SK-N-SH (cell line): ENCODE measurements at regions not wholly inside any gene's neighbourhood (a gene's known extent, or its start where the extent isn't known, plus 50 kb on each side); places are given as distances from the start of the nearest gene placed in this dataset.

Experiments
- CTCF ChIA-PET: fragments of 300-600, 350-600 bp; formaldehyde crosslinking; extraction: SDS; loops from one replicate; lab custom pipeline; 2021; lab: Yijun Ruan, JAX
- POLR2A ChIA-PET: fragments of 350-600 bp; sonication (Branson Sonifier 250); formaldehyde crosslinking; extraction: SDS; loops from one replicate; lab custom pipeline; 2020; ENCODE audit warnings: antibody characterized with exemption, inconsistent platforms; lab: Yijun Ruan, JAX
- DNase-seq: peaks from one replicate; pipeline ENCODE4 v3.0.0; 2012
- H2AFZ ChIP-seq: fragments of 200-600 bp; sonication (generic); 2 replicates; pipeline ENCODE4 v1.8.1; 2016; ENCODE audit warnings: antibody characterized with exemption, mild to moderate bottlenecking, low read depth
- H3F3A ChIP-seq: fragments of 200-600 bp; sonication (generic); replicated peaks from 2 replicates; pipeline ENCODE3; 2016; ENCODE audit warnings: antibody characterized with exemption, mild to moderate bottlenecking; ENCODE audit not compliant: insufficient read depth
- H3K27ac ChIP-seq, 2 experiments: fragments of 200-500 bp in 1 of 2; fragments of 200-600 bp in 1 of 2; sonication (Bioruptor generic) in 1 of 2; sonication (generic), shearing (Covaris generic) in 1 of 2; 2 replicates each; pipeline versions ENCODE4 v1.5.1 to v1.6.1; 2014 to 2016; ENCODE audit warnings: low read depth in 2 of 2, inconsistent platforms in 1 of 2, low read length in 1 of 2, mild to moderate bottlenecking in 1 of 2, mixed read lengths in 1 of 2
- H3K27me3 ChIP-seq: fragments of 200-600 bp; sonication (generic), shearing (Covaris generic); 2 replicates; pipeline ENCODE4 v1.6.1; 2016; ENCODE audit warnings: mixed run types; ENCODE audit not compliant: insufficient read depth
- H3K36me3 ChIP-seq, 2 experiments: fragments of 200-500 bp in 1 of 2; fragments of 200-600 bp in 1 of 2; sonication (Bioruptor generic) in 1 of 2; sonication (generic) in 1 of 2; replicated peaks in 1 of 2; 2 replicates each; pipeline versions ENCODE3 to v1.5.1; 2014 to 2016; ENCODE audit warnings: low read length in 1 of 2, mild to moderate bottlenecking in 1 of 2; ENCODE audit not compliant: insufficient read depth in 2 of 2, control insufficient read depth in 1 of 2
- H3K4me1 ChIP-seq, 2 experiments: fragments of 200-500 bp in 1 of 2; fragments of 200-600 bp in 1 of 2; sonication (Bioruptor generic) in 1 of 2; sonication (generic), shearing (Covaris generic) in 1 of 2; 2 replicates each; pipeline versions ENCODE4 v1.5.1 to v1.6.1; 2014 to 2016; ENCODE audit warnings: low read depth in 1 of 2, low read length in 1 of 2, mixed run types in 1 of 2; ENCODE audit not compliant: insufficient read depth in 2 of 2, control insufficient read depth in 1 of 2
- H3K4me2 ChIP-seq: fragments of 200-600 bp; sonication (generic), shearing (Covaris generic); 2 replicates; pipeline ENCODE4 v1.6.1; 2017; ENCODE audit warnings: mixed run types
- H3K4me3 ChIP-seq, 2 experiments: fragments of 200-500 bp in 1 of 2; fragments of 200-600 bp in 1 of 2; sonication (Bioruptor generic) in 1 of 2; sonication (generic), shearing (Covaris generic) in 1 of 2; 2 replicates each; pipeline versions ENCODE4 v1.5.1 to v1.8.1; 2014 to 2016; ENCODE audit warnings: low read depth in 2 of 2, inconsistent platforms in 1 of 2, low read length in 1 of 2, mild to moderate bottlenecking in 1 of 2, mixed read lengths in 1 of 2, moderate library complexity in 1 of 2
- H3K79me2 ChIP-seq: fragments of 200-600 bp; sonication (generic); 2 replicates; pipeline ENCODE4 v1.8.1; 2017; ENCODE audit warnings: mild to moderate bottlenecking; ENCODE audit not compliant: insufficient read depth
- H3K9ac ChIP-seq: fragments of 200-600 bp; sonication (generic); 2 replicates; pipeline ENCODE4 v1.6.1; 2017; ENCODE audit warnings: mixed run types
- H3K9me2 ChIP-seq: fragments of 200-600 bp; sonication (generic); 2 replicates; pipeline ENCODE4 v1.6.1; 2017; ENCODE audit warnings: mixed run types
- H3K9me3 ChIP-seq: fragments of 200-600 bp; sonication (generic); 2 replicates; pipeline ENCODE4 v1.6.1; 2017; ENCODE audit warnings: mixed run types, mild to moderate bottlenecking, moderate library complexity
- H4K20me1 ChIP-seq: fragments of 200-600 bp; sonication (generic); 2 replicates; pipeline ENCODE4 v1.6.1; 2017; ENCODE audit warnings: mild to moderate bottlenecking, mixed run types; ENCODE audit not compliant: insufficient read depth
- EP300 ChIP-seq, 2 experiments: IDR thresholded peaks; 2 replicates each; pipeline versions ENCODE4 v1.4.0 to v1.6.1; 2012; ENCODE audit warnings: borderline replicate concordance in 1 of 2, low read depth in 1 of 2, low read length in 1 of 2
- FOSL2 ChIP-seq: IDR thresholded peaks from 2 replicates; pipeline ENCODE4 v1.4.0; 2012; ENCODE audit warnings: low read depth, mild to moderate bottlenecking, moderate library complexity, borderline replicate concordance
- FOXJ3 ChIP-seq: sonication (generic); formaldehyde crosslinking; IDR thresholded peaks from 2 replicates; pipeline ENCODE4 v1.5.1; 2020; ENCODE audit warnings: mild to moderate bottlenecking, missing genetic modification reagents
- GABPA ChIP-seq: IDR thresholded peaks from 2 replicates; pipeline ENCODE4 v1.4.0; 2012; ENCODE audit warnings: low read depth, mild to moderate bottlenecking
- IRF3 ChIP-seq: fragments of 150-350 bp; IDR thresholded peaks from 2 replicates; pipeline ENCODE4 v1.6.1; 2016; ENCODE audit warnings: mild to moderate bottlenecking, low read depth, low read length
- JUND ChIP-seq: IDR thresholded peaks from 2 replicates; pipeline ENCODE4 v1.4.0; 2012
- MEF2A ChIP-seq: IDR thresholded peaks from 2 replicates; pipeline ENCODE4 v1.4.0; 2012; ENCODE audit warnings: low read depth, borderline replicate concordance
- MXI1 ChIP-seq: IDR thresholded peaks from 2 replicates; pipeline ENCODE4 v1.6.1; 2012; ENCODE audit warnings: mild to moderate bottlenecking, low read depth, low read length, improper control_type of control experiment
- RFX5 ChIP-seq: IDR thresholded peaks from 2 replicates; pipeline ENCODE4 v1.6.1; 2012; ENCODE audit warnings: mild to moderate bottlenecking, improper control_type of control experiment, low read length
- RXRA ChIP-seq: IDR thresholded peaks from 2 replicates; pipeline ENCODE4 v1.4.0; 2012; ENCODE audit warnings: low read depth, mild to moderate bottlenecking, borderline replicate concordance
- TAF1 ChIP-seq: IDR thresholded peaks from 2 replicates; pipeline ENCODE4 v1.6.1; 2012; ENCODE audit warnings: low read depth, mild to moderate bottlenecking, low read length, moderate library complexity, borderline replicate concordance
- TCF12 ChIP-seq: IDR thresholded peaks from 2 replicates; pipeline ENCODE4 v1.4.0; 2012
- USF1 ChIP-seq: IDR thresholded peaks from 2 replicates; pipeline ENCODE4 v1.4.0; 2012; ENCODE audit warnings: low read depth, borderline replicate concordance
- USF2 ChIP-seq: fragments of 150-350 bp; IDR thresholded peaks from 2 replicates; pipeline ENCODE4 v1.6.1; 2017; ENCODE audit warnings: antibody characterized with exemption, low read length, low read depth, borderline replicate concordance
- WGBS: methylation state at CpG from one replicate; pipeline ENCODE4 v1.1.6; 2017; ENCODE audit warnings: low lambda C conversion rate; 5-methylcytosine and 5-hydroxymethylcytosine counted together
- TF ChIP-seq, protein P1 (sequence below): fragments of 200-600 bp; sonication (generic); IDR thresholded peaks from 2 replicates; pipeline ENCODE4 v1.6.1; 2017; ENCODE audit warnings: antibody characterized with exemption, mild to moderate bottlenecking, moderate library complexity

DNA sequence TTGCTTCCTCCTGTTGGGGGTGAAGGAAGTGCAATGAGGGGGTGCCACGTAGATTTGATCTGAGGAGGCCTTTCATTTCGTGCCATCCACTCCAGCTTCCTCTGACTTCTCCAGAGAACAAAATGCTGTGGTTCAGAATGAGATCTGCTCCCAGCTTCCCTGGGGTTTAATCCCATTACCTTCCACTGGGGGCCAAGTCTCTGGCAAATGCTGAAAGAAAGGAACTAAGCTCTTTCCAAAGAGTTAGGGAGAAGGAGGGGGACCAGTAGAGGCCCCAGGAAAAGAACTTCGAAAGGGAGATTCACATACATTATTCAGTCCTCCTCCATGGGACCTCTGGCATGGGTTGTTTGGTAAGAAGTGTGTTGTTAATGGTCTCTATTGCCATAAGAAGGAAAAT is 727.0 kb downstream of the TYW1 start:
- H3K9me2 ChIP-seq: no peaks in the 10 kb centered on the region
- no peaks in the 10 kb centered on the region for H3F3A ChIP-seq
- H3K9me3 ChIP-seq: 0 out of 2 replicates have a peak, but pooled peaks cover 3% of the 10 kb centered on the region
- H3K79me2 ChIP-seq: no peaks in the 10 kb centered on the region
- H3K4me2 ChIP-seq: no peak overlapping the region
- no peak overlapping the region for H3K27ac ChIP-seq
- no peaks in the 10 kb centered on the region for H3K36me3 ChIP-seq
- H3K4me3 ChIP-seq: no peak overlapping the region
- H2AFZ ChIP-seq: no peak overlapping the region
- TF ChIP-seq MEF2A: no peak
- TF ChIP-seq, protein P1, sequence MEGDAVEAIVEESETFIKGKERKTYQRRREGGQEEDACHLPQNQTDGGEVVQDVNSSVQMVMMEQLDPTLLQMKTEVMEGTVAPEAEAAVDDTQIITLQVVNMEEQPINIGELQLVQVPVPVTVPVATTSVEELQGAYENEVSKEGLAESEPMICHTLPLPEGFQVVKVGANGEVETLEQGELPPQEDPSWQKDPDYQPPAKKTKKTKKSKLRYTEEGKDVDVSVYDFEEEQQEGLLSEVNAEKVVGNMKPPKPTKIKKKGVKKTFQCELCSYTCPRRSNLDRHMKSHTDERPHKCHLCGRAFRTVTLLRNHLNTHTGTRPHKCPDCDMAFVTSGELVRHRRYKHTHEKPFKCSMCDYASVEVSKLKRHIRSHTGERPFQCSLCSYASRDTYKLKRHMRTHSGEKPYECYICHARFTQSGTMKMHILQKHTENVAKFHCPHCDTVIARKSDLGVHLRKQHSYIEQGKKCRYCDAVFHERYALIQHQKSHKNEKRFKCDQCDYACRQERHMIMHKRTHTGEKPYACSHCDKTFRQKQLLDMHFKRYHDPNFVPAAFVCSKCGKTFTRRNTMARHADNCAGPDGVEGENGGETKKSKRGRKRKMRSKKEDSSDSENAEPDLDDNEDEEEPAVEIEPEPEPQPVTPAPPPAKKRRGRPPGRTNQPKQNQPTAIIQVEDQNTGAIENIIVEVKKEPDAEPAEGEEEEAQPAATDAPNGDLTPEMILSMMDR: no peak
- no peak for TF ChIP-seq RFX5
- no peak for TF ChIP-seq IRF3
- TF ChIP-seq FOXJ3 (CRISPR knock-in tag): no peak
- TF ChIP-seq USF1: no peak
- no peak for TF ChIP-seq GABPA
- no peak for TF ChIP-seq TCF12
- no peak for TF ChIP-seq RXRA
- TF ChIP-seq JUND: no peak
- TF ChIP-seq USF2: no peak
- TF ChIP-seq FOSL2: no peak
- TF ChIP-seq MXI1: no peak
- no peak for TF ChIP-seq TAF1
- TF ChIP-seq EP300 (IDR thresholded peaks at IDR 0.05; ENCODE audit: borderline replicate concordance in 1 of 2, low read depth in 1 of 2, low read length in 1 of 2): no peak
- 5% methylated on average over 3 of the region's 3 CpGs for WGBS
- H3K9ac ChIP-seq: no peak overlapping the region
- ChIA-PET CTCF (no interaction called here), POLR2A (no interaction called here)
- no peaks in the 10 kb centered on the region for H3K27me3 ChIP-seq
- no peaks in the 10 kb centered on the region for H3K4me1 ChIP-seq
- DNase-seq: no peak
- H4K20me1 ChIP-seq: no peaks in the 10 kb centered on the region
